AG04450 (cell line): ENCODE measurements at regions not wholly inside any gene's neighbourhood (a gene's known extent, or its start where the extent isn't known, plus 50 kb on each side); places are given as distances from the start of the nearest gene placed in this dataset.

Source experiments
- CTCF ChIA-PET: fragments of 300-600, 350-600 bp; formaldehyde crosslinking; extraction: SDS; loops from one replicate; lab custom pipeline; 2022; ENCODE audit warnings: antibody characterized with exemption, inconsistent platforms; lab: Charles Lee
- POLR2A ChIA-PET: fragments of 350-600 bp; formaldehyde crosslinking; extraction: SDS; loops from one replicate; lab custom pipeline; 2021; ENCODE audit warnings: antibody characterized with exemption, inconsistent platforms; lab: Yijun Ruan, JAX
- DNase-seq: peaks from one replicate; pipeline ENCODE4 v3.0.0-alpha.2; 2011; ENCODE audit warnings: low read depth, low spot score
- H3K27ac ChIP-seq: one replicate; pipeline ENCODE4 v1.5.1; 2012; ENCODE audit warnings: low read depth, low read length, control low read depth
- H3K27me3 ChIP-seq: one replicate; pipeline ENCODE4 v1.6.0; 2012; ENCODE audit warnings: low read length; ENCODE audit not compliant: control insufficient read depth, insufficient read depth
- H3K4me3 ChIP-seq: 2 replicates; pipeline ENCODE4 v1.5.1; 2011; ENCODE audit warnings: mild to moderate bottlenecking, low read depth, low read length, control low read depth
- H3K9me3 ChIP-seq: 2 replicates; pipeline ENCODE4 v1.5.1; 2012; ENCODE audit warnings: low read length; ENCODE audit not compliant: control insufficient read depth, insufficient read depth
- CTCF ChIP-seq: IDR thresholded peaks from 2 replicates; pipeline ENCODE4 v1.5.1; 2011; ENCODE audit warnings: low read depth, low read length, control low read depth, inconsistent platforms

GRCh38 chr16:66231452-66232160 is 134.9 kb upstream of the CDH5 start:
- no peak for TF ChIP-seq CTCF
- no peak overlapping the region for H3K27ac ChIP-seq
- H3K4me3 ChIP-seq, result no peak overlapping the region
- peaks cover 26% of the 10 kb centered on the region for H3K27me3 ChIP-seq
- no peak for DNase-seq
- POLR2A ChIA-PET, result no interaction called here
- CTCF ChIA-PET, result interaction anchor here (1.3 kb wide), 1 partner anchor 40 kb away, joined by 4 read pairs; no protein-coding TSS in a partner anchor
- H3K9me3 ChIP-seq, result no peaks in the 10 kb centered on the region

- CTCF ChIA-PET, result no interaction called here
- TF ChIP-seq CTCF, result no peak
- Histone ChIP-seq H3K27me3 (peaks cover 19% of the 10 kb centered on the region), H3K9me3 (no peaks in the 10 kb centered on the region), H3K27ac (no peak overlapping the region), H3K4me3 (no peak overlapping the region)
- no peak for DNase-seq
- POLR2A ChIA-PET, result no interaction called here
These were observed 136.8 kb upstream of the CDH5 start for GRCh38 chr16:66229651-66230050.

GRCh38 chr16:66228792-66229191 is 137.7 kb upstream of the CDH5 start:
- ChIA-PET CTCF (no interaction called here), POLR2A (interaction anchor here (0.9 kb wide), 1 partner anchor 19 kb away, joined by 3 read pairs; no protein-coding TSS in a partner anchor)
- H3K9me3 ChIP-seq, result no peaks in the 10 kb centered on the region
- peaks cover 19% of the 10 kb centered on the region for H3K27me3 ChIP-seq
- peak; percentile 45 for DNase-seq
- no peak for TF ChIP-seq CTCF
- H3K27ac ChIP-seq, result no peak overlapping the region
- no peak overlapping the region for H3K4me3 ChIP-seq

- peaks cover 19% of the 10 kb centered on the region for H3K27me3 ChIP-seq
- ChIA-PET POLR2A (no interaction called here), CTCF (no interaction called here)
- no peak for TF ChIP-seq CTCF
- H3K4me3 ChIP-seq, result no peak overlapping the region
- no peaks in the 10 kb centered on the region for H3K9me3 ChIP-seq
- no peak overlapping the region for H3K27ac ChIP-seq
- no peak for DNase-seq
These were observed 138.5 kb upstream of the CDH5 start for GRCh38 chr16:66227766-66228530.

GRCh38 chr16:66226762-66227161 is 139.7 kb upstream of the CDH5 start:
- peaks cover 12% of the 10 kb centered on the region for H3K27me3 ChIP-seq
- ChIA-PET POLR2A (no interaction called here), CTCF (no interaction called here)
- DNase-seq, result no peak
- no peaks in the 10 kb centered on the region for H3K9me3 ChIP-seq
- no peak for TF ChIP-seq CTCF
- no peak overlapping the region for H3K4me3 ChIP-seq
- no peak overlapping the region for H3K27ac ChIP-seq
